ENCODE measurements at regions not wholly inside any gene's neighbourhood (a gene's known extent, or its start where the extent isn't known, plus 50 kb on each side); places are given as distances from the start of the nearest gene placed in this dataset.

- no peaks in the 10 kb centered on the region for H3K4me1 ChIP-seq
- H3K27ac ChIP-seq = no peak overlapping the region
- no peak overlapping the region for H3K4me3 ChIP-seq
- TF ChIP-seq Cebpa-rat (IDR thresholded peaks at IDR 0.05) = no peak
- no peaks in the 10 kb centered on the region for H3K27me3 ChIP-seq
- H3K4me2 ChIP-seq = no peak overlapping the region
- no peaks in the 10 kb centered on the region for H3K9me3 ChIP-seq
- no peak overlapping the region for H3K9ac ChIP-seq
- no peaks in the 10 kb centered on the region for H3K36me3 ChIP-seq
- no peaks in the 10 kb centered on the region for H4K20me1 ChIP-seq
These were observed 318.9 kb downstream of the IPMK start for GRCh38 chr10:57948796-57949195.

- no peaks in the 10 kb centered on the region for H3K27me3 ChIP-seq
- H3K9me3 ChIP-seq = no peaks in the 10 kb centered on the region
- H3K27ac ChIP-seq = no peak overlapping the region
- no peak overlapping the region for H3K9ac ChIP-seq
- H3K4me2 ChIP-seq = no peak overlapping the region
- no peaks in the 10 kb centered on the region for H4K20me1 ChIP-seq
- no peaks in the 10 kb centered on the region for H3K36me3 ChIP-seq
- H3K4me1 ChIP-seq = no peaks in the 10 kb centered on the region
- no peak overlapping the region for H3K4me3 ChIP-seq
- no peak for TF ChIP-seq Cebpa-rat (IDR thresholded peaks at IDR 0.05)
These were observed 320.9 kb downstream of the IPMK start for GRCh38 chr10:57946833-57947232.

- no peaks in the 10 kb centered on the region for H3K36me3 ChIP-seq
- H3K27me3 ChIP-seq = no peaks in the 10 kb centered on the region
- no peaks in the 10 kb centered on the region for H4K20me1 ChIP-seq
- no peaks in the 10 kb centered on the region for H3K9me3 ChIP-seq
- H3K4me2 ChIP-seq = no peak overlapping the region
- H3K27ac ChIP-seq = no peak overlapping the region
- H3K4me1 ChIP-seq = no peaks in the 10 kb centered on the region
- H3K4me3 ChIP-seq = no peak overlapping the region
- no peak for TF ChIP-seq Cebpa-rat (IDR thresholded peaks at IDR 0.05)
- H3K9ac ChIP-seq = no peak overlapping the region
These were observed 324.0 kb downstream of the IPMK start for GRCh38 chr10:57943701-57944100.

GRCh38 chr10:57925045-57925444 is 342.6 kb downstream of the IPMK start:
- Histone ChIP-seq H3K27me3 (no peaks in the 10 kb centered on the region), H3K9me3 (no peaks in the 10 kb centered on the region), H3K4me3 (no peak overlapping the region), H4K20me1 (no peaks in the 10 kb centered on the region), H3K36me3 (no peaks in the 10 kb centered on the region), H3K27ac (no peak overlapping the region), H3K4me2 (no peak overlapping the region), H3K4me1 (no peaks in the 10 kb centered on the region), H3K9ac (no peak overlapping the region)
- no peak for TF ChIP-seq Cebpa-rat (IDR thresholded peaks at IDR 0.05)

GRCh38 chr10:57921140-57921539 is 346.6 kb downstream of the IPMK start:
- Histone ChIP-seq H4K20me1 (no peaks in the 10 kb centered on the region), H3K27ac (no peak overlapping the region), H3K27me3 (no peaks in the 10 kb centered on the region), H3K4me1 (no peaks in the 10 kb centered on the region), H3K9me3 (no peaks in the 10 kb centered on the region), H3K9ac (no peak overlapping the region), H3K4me2 (no peak overlapping the region), H3K36me3 (no peaks in the 10 kb centered on the region), H3K4me3 (no peak overlapping the region)
- no peak for TF ChIP-seq Cebpa-rat (IDR thresholded peaks at IDR 0.05)

GRCh38 chr10:57919864-57920263 is 347.8 kb downstream of the IPMK start:
- Histone ChIP-seq H3K27me3 (no peaks in the 10 kb centered on the region), H3K9ac (no peak overlapping the region), H3K36me3 (no peaks in the 10 kb centered on the region), H3K4me2 (no peak overlapping the region), H3K4me3 (no peak overlapping the region), H3K4me1 (no peaks in the 10 kb centered on the region), H4K20me1 (no peaks in the 10 kb centered on the region), H3K27ac (no peak overlapping the region), H3K9me3 (no peaks in the 10 kb centered on the region)
- no peak for TF ChIP-seq Cebpa-rat (IDR thresholded peaks at IDR 0.05)

- Histone ChIP-seq H4K20me1 (no peaks in the 10 kb centered on the region), H3K36me3 (no peaks in the 10 kb centered on the region), H3K4me3 (no peak overlapping the region), H3K9me3 (no peaks in the 10 kb centered on the region), H3K9ac (no peak overlapping the region), H3K27ac (no peak overlapping the region), H3K4me1 (no peaks in the 10 kb centered on the region), H3K27me3 (no peaks in the 10 kb centered on the region), H3K4me2 (no peak overlapping the region)
- TF ChIP-seq Cebpa-rat (IDR thresholded peaks at IDR 0.05) = no peak
These were observed 350.7 kb downstream of the IPMK start for GRCh38 chr10:57917019-57917418.

- H3K36me3 ChIP-seq = no peaks in the 10 kb centered on the region
- no peak overlapping the region for H3K4me3 ChIP-seq
- H3K9ac ChIP-seq = no peak overlapping the region
- no peaks in the 10 kb centered on the region for H4K20me1 ChIP-seq
- H3K4me1 ChIP-seq = no peaks in the 10 kb centered on the region
- no peak overlapping the region for H3K4me2 ChIP-seq
- H3K9me3 ChIP-seq = no peaks in the 10 kb centered on the region
- TF ChIP-seq Cebpa-rat (IDR thresholded peaks at IDR 0.05) = no peak
- no peaks in the 10 kb centered on the region for H3K27me3 ChIP-seq
- H3K27ac ChIP-seq = no peak overlapping the region
These were observed 361.8 kb downstream of the IPMK start for GRCh38 chr10:57905861-57906260.

GRCh38 chr10:57905010-57905409 is 362.7 kb downstream of the IPMK start:
- Histone ChIP-seq H3K9ac (no peak overlapping the region), H3K36me3 (no peaks in the 10 kb centered on the region), H3K4me3 (no peak overlapping the region), H3K27ac (no peak overlapping the region), H3K4me2 (no peak overlapping the region), H3K4me1 (no peaks in the 10 kb centered on the region), H3K27me3 (no peaks in the 10 kb centered on the region), H3K9me3 (no peaks in the 10 kb centered on the region), H4K20me1 (no peaks in the 10 kb centered on the region)
- TF ChIP-seq Cebpa-rat (IDR thresholded peaks at IDR 0.05) = no peak

GRCh38 chr10:57898231-57898630 is 369.5 kb downstream of the IPMK start:
- no peaks in the 10 kb centered on the region for H3K4me1 ChIP-seq
- no peak overlapping the region for H3K4me2 ChIP-seq
- H3K9ac ChIP-seq = no peak overlapping the region
- no peak overlapping the region for H3K27ac ChIP-seq
- no peaks in the 10 kb centered on the region for H3K9me3 ChIP-seq
- no peak for TF ChIP-seq Cebpa-rat (IDR thresholded peaks at IDR 0.05)
- no peaks in the 10 kb centered on the region for H3K27me3 ChIP-seq
- no peaks in the 10 kb centered on the region for H3K36me3 ChIP-seq
- no peak overlapping the region for H3K4me3 ChIP-seq
- no peaks in the 10 kb centered on the region for H4K20me1 ChIP-seq

- Histone ChIP-seq H3K4me3 (no peak overlapping the region), H3K4me1 (no peaks in the 10 kb centered on the region), H3K9me3 (no peaks in the 10 kb centered on the region), H4K20me1 (no peaks in the 10 kb centered on the region), H3K9ac (no peak overlapping the region), H3K27ac (no peak overlapping the region), H3K36me3 (no peaks in the 10 kb centered on the region), H3K4me2 (no peak overlapping the region), H3K27me3 (no peaks in the 10 kb centered on the region)
- no peak for TF ChIP-seq Cebpa-rat (IDR thresholded peaks at IDR 0.05)
These were observed 370.1 kb downstream of the IPMK start for GRCh38 chr10:57897611-57898010.

Data from BLaER1 (cell line).